Astrocyte of the spinal cord (primary cell): ENCODE measurements at regions not wholly inside any gene's neighbourhood (a gene's known extent, or its start where the extent isn't known, plus 50 kb on each side); places are given as distances from the start of the nearest gene placed in this dataset.
A peak's percentile ranks its signal among the peaks of the same experiment; 100 is the strongest.

Source experiments
- DNase-seq: peaks from one replicate; pipeline ENCODE4 v3.0.0; 2011; ENCODE audit warnings: low read depth, low spot score
- H3K4me3 ChIP-seq: 2 replicates; pipeline ENCODE4 v1.5.1; 2011; ENCODE audit warnings: low read depth, mild to moderate bottlenecking, low read length, moderate library complexity
- in situ Hi-C: cut with HindIII; loops from 2 replicates; pipeline ENCODE4 v1.10.0; 2017; ENCODE audit warnings: low sequenced_read_pairs
- TF ChIP-seq, protein P1 (sequence below): IDR thresholded peaks from 2 replicates; pipeline ENCODE4 v1.5.1; 2012; ENCODE audit warnings: low read depth, mild to moderate bottlenecking, low read length, inconsistent platforms

DNA sequence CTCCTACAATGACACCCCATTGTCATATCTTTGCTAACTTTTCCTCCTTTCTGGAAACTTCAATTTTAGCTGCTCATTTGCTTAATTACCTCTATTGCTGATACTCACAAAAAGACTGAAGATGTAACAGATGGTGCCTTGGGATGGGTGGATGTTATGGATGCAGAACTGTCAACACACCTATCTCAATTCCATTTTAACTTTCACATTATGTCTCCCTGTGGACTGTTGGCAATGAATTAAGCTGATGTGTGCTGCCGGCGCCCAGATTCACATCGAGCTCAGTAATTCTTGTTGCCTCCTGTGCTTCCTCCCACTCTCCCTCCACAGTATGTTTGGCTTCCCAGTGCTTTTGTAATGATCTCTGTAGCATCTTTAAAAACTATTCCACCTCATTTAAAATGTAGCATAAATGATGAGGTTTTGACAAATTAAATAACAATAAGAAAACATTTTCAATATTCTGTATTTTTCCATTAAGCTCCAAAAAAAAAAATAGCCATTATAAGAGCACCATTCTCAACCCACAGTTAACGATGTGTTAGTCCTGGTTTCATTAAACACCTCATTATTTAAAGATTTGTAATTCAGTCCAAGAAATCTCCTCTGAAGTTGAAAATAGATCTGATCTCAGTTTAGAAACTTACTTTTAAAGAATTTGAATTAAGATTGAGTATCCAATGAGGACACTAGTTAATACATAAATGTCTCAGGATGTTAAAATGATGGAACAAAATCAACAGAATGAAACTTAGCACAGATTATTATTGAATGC, 99.9 kb upstream of the FAM216B start:
- H3K4me3 ChIP-seq = no peak overlapping the region
- TF ChIP-seq, protein P1, sequence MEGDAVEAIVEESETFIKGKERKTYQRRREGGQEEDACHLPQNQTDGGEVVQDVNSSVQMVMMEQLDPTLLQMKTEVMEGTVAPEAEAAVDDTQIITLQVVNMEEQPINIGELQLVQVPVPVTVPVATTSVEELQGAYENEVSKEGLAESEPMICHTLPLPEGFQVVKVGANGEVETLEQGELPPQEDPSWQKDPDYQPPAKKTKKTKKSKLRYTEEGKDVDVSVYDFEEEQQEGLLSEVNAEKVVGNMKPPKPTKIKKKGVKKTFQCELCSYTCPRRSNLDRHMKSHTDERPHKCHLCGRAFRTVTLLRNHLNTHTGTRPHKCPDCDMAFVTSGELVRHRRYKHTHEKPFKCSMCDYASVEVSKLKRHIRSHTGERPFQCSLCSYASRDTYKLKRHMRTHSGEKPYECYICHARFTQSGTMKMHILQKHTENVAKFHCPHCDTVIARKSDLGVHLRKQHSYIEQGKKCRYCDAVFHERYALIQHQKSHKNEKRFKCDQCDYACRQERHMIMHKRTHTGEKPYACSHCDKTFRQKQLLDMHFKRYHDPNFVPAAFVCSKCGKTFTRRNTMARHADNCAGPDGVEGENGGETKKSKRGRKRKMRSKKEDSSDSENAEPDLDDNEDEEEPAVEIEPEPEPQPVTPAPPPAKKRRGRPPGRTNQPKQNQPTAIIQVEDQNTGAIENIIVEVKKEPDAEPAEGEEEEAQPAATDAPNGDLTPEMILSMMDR = no peak
- DNase-seq = no peak
- in situ Hi-C loops = no loop called here

DNA sequence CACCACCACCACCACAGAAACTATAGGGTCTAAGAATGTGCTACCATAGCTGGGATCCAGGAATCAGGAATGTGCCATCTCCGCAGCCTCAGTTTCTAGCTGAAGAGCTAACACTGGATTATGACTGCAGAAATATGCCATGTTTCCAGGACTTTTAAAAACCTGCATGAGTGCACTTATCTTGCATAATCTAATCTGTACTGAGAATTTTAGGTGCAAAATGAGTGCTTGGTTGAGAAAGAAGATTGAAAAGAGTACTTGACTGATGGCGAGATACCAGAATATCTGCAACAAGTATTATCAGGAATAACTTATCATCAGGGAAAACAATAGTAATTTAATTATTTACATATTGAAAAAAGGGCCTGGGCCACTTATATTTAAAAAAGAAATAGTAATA, 97.2 kb upstream of the FAM216B start:
- H3K4me3 ChIP-seq = no peak overlapping the region
- no peak for DNase-seq
- TF ChIP-seq, protein P1 = no peak
- in situ Hi-C loops = no loop called here

DNA sequence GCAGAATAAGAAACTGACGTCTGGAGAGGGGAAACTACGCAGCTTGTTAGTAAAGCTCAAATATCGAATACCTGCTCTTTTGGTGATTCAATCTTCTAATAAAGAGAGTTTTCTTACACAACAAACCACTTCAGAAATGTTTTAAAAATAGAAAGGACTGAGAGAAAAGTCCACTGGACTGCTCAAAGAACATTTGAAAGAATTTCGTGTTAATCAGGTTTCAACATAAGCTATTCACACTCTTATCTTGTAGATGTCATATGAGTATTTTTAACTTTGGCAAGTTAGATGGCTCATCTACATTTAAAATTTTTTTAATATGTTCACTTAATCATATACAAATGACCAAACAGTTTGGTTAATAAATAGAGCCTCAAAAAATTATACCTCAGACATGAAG, 95.6 kb upstream of the FAM216B start:
- DNase-seq = no peak
- TF ChIP-seq, protein P1 = no peak
- H3K4me3 ChIP-seq = no peak overlapping the region
- in situ Hi-C loops = no loop called here

DNA sequence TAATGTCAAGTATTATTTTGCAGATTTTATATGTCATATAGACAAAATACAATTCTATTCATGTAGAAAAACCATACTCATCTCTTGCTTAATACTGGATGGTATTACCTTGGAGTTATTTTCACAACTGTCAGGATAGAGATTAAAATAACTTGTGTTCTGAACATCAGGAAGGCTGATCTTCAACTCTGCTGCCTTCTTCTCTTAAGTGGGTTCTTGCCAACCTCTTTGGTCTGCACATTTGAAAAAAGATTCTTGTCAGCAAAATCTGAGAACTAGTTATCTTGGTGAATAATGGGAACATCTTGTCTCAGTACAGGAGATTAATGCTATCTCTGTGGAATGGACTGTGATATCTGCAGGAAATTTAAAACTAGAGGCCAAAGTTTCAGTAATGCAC, 95.2 kb upstream of the FAM216B start:
- in situ Hi-C loops = no loop called here
- no peak overlapping the region for H3K4me3 ChIP-seq
- DNase-seq = no peak
- TF ChIP-seq, protein P1 = no peak

DNA sequence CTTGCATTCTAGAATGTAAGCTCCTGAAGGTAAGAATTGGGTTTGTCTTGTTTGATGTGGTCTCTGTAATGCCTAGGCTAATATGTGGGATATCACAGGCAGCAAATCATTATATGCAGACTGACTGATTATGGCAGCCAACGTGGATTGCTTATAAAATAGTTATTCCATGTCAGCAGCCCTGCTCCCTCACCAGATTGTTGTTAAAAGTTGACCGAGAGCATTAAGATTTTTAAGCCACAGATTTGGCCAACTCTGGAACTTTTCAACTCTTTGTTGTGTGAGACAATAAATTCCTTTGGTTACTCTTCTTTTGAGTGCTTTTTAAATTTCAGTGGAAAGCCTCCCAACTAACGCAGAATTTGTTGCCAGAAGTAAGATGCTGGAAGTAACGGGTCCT, 92.6 kb upstream of the FAM216B start:
- in situ Hi-C loops = no loop called here
- TF ChIP-seq, protein P1 = no peak

DNA sequence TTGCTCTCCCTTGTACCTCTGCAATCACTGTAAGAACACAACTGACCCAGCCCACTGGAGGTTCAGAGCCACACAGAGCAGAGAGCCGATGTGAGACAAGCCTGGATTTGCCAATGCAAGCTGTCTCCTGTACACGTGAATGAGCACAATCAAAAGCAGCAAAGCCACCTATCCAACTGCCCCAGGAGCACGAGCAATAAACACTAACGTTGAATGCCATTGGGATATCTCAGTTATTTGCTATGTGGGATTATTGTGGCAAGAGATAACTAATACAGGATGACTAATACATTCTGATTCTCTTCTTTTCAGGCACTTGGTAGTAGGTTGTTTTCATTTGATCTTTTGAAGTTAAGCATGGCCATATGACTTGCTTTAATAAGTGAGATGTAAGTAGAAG, 85.2 kb upstream of the FAM216B start:
- DNase-seq = peak; percentile 47
- in situ Hi-C loops = no loop called here
- no peak overlapping the region for H3K4me3 ChIP-seq
- TF ChIP-seq, protein P1 = no peak

More for the DNA sequence above, 92.6 kb upstream of the FAM216B start:
- DNase-seq = no peak
- no peak overlapping the region for H3K4me3 ChIP-seq
